PC-9 (cell line): ENCODE measurements at regions not wholly inside any gene's neighbourhood (a gene's known extent, or its start where the extent isn't known, plus 50 kb on each side); places are given as distances from the start of the nearest gene placed in this dataset.

Experiments used
- EZH2 ChIP-seq: fragments of 200-600 bp; sonication (generic); IDR thresholded peaks from 2 replicates; pipeline ENCODE4 v1.8.0; 2017; ENCODE audit warnings: antibody characterized with exemption, low read depth
- TF ChIP-seq, protein P1 (sequence below): fragments of 200-600 bp; sonication (generic); conservative IDR thresholded peaks from 2 replicates; pipeline ENCODE4 v1.6.1; 2017; ENCODE audit warnings: mixed run types, antibody characterized with exemption, mild to moderate bottlenecking, moderate library complexity

DNA sequence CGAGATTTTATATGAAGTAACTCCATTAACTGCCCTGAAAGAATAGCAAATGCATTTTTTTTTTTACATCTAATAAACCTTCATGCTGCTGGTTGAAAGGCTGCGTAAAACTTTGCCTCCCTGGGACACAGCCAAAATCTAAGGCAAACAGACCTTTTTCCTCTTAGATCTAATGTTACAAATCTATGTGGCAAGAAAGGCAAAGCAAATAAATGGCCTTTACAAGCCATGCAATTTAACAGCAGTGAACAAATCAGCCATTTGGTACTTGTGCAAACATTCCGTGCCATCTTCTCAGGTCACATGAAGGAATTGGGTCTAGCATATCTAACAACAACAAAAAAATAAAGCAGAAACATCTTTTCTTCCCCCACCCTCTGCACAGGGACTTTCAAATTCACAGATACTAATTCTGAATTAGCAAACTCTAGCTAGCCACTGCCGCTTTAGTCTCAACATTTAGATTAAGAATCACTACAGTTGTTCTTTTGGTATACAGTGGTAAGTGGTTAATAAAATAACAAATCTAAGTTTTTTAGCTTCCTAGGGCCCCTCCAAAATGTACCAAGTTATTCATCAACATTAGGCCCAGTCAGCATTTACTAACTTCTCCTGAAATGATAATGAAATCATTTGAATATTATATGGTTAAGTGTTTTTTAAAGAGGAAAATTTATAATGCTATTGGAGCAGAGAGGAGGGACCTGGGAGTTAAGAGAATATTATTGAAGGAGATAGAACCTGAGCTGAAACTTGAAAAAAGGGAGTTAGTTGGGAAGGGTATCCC lies 593.8 kb downstream of the SMARCA1 start:
- TF ChIP-seq EZH2 = no peak
- TF ChIP-seq, protein P1, sequence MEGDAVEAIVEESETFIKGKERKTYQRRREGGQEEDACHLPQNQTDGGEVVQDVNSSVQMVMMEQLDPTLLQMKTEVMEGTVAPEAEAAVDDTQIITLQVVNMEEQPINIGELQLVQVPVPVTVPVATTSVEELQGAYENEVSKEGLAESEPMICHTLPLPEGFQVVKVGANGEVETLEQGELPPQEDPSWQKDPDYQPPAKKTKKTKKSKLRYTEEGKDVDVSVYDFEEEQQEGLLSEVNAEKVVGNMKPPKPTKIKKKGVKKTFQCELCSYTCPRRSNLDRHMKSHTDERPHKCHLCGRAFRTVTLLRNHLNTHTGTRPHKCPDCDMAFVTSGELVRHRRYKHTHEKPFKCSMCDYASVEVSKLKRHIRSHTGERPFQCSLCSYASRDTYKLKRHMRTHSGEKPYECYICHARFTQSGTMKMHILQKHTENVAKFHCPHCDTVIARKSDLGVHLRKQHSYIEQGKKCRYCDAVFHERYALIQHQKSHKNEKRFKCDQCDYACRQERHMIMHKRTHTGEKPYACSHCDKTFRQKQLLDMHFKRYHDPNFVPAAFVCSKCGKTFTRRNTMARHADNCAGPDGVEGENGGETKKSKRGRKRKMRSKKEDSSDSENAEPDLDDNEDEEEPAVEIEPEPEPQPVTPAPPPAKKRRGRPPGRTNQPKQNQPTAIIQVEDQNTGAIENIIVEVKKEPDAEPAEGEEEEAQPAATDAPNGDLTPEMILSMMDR = no peak
